Left ventricle myocardium inferior (tissue), 1 donor: ENCODE measurements at regions not wholly inside any gene's neighbourhood (a gene's known extent, or its start where the extent isn't known, plus 50 kb on each side); places are given as distances from the start of the nearest gene placed in this dataset.

Experiments used
- DNase-seq: peaks from one replicate; pipeline ENCODE4 v3.0.0-alpha.2; 2020
- H3K27ac ChIP-seq: fragments of 200-600 bp; replicated peaks from 2 replicates; pipeline ENCODE4 v1.8.0; 2021
- H3K27me3 ChIP-seq: fragments of 200-600 bp; 2 replicates; pipeline ENCODE4 v1.8.0; 2021; ENCODE audit warnings: low read depth
- H3K36me3 ChIP-seq: fragments of 200-600 bp; 2 replicates; pipeline ENCODE4 v1.8.0; 2021
- H3K4me1 ChIP-seq: fragments of 200-600 bp; 2 replicates; pipeline ENCODE4 v1.8.0; 2021
- H3K4me3 ChIP-seq: fragments of 200-600 bp; 2 replicates; pipeline ENCODE4 v1.8.0; 2021; ENCODE audit warnings: mild to moderate bottlenecking, moderate library complexity
- H3K9me3 ChIP-seq: fragments of 200-600 bp; replicated peaks from 2 replicates; pipeline ENCODE4 v1.8.0; 2021
- CTCF ChIP-seq: fragments of 200-600 bp; IDR thresholded peaks from 2 replicates; pipeline ENCODE4 v1.8.0; 2021; ENCODE audit warnings: antibody characterized with exemption, mild to moderate bottlenecking, borderline replicate concordance
- intact Hi-C: fragments of 100-400 bp; cut with micrococcal nuclease; formaldehyde crosslinking; loops from one replicate; pipeline ENCODE4 v1.11.0; 2022
- donor health status: DM: no; HTN: yes; CAD: no; lungs with severe emphysema.

GRCh38 chr3:27617552-27617951, 104.6 kb downstream of the EOMES start:
- DNase-seq, result no peak
- Histone ChIP-seq H3K9me3 (peaks cover 40% of the 10 kb centered on the region), H3K4me3 (no peak overlapping the region), H3K36me3 (no peaks in the 10 kb centered on the region), H3K27ac (no peak overlapping the region), H3K4me1 (no peaks in the 10 kb centered on the region), H3K27me3 (no peaks in the 10 kb centered on the region)
- TF ChIP-seq CTCF, result no peak
- intact Hi-C loops, result no loop called here

DNA sequence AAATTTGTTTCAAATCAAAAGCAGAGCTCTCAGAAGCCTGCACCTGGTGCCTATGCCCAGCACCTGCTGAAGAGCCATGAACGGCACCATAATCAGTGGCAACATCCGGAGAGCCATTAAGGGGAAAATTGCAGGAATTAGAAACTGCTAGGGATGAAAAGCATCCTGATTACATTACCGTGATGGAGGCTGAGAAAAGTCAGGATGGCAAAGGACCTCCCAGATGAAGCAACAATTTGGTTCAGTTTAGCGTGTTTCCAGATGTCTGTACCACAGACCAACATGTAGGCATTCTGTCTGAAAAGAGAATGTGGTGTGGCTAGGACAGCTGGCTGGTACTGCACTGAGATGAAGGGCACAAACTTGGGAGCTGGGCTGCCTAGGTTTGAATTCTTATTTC, 106.1 kb downstream of the EOMES start:
- H3K27me3 ChIP-seq, result no peaks in the 10 kb centered on the region
- H3K4me1 ChIP-seq, result no peaks in the 10 kb centered on the region
- no peak overlapping the region for H3K27ac ChIP-seq
- H3K4me3 ChIP-seq, result no peak overlapping the region
- H3K9me3 ChIP-seq, result peaks cover 37% of the 10 kb centered on the region
- no peak for DNase-seq
- no peak for TF ChIP-seq CTCF
- no peaks in the 10 kb centered on the region for H3K36me3 ChIP-seq
- intact Hi-C loops, result no loop called here

- Histone ChIP-seq H3K4me1 (no peaks in the 10 kb centered on the region), H3K27ac (no peak overlapping the region), H3K9me3 (peaks cover 33% of the 10 kb centered on the region), H3K36me3 (no peaks in the 10 kb centered on the region), H3K4me3 (no peak overlapping the region), H3K27me3 (no peaks in the 10 kb centered on the region)
- intact Hi-C loops, result no loop called here
- DNase-seq, result no peak
- no peak for TF ChIP-seq CTCF
Measured at GRCh38 chr3:27615555-27615954, 106.6 kb downstream of the EOMES start.

- intact Hi-C loops, result no loop called here
- no peak overlapping the region for H3K4me3 ChIP-seq
- peaks cover 33% of the 10 kb centered on the region for H3K9me3 ChIP-seq
- TF ChIP-seq CTCF, result no peak
- H3K4me1 ChIP-seq, result no peaks in the 10 kb centered on the region
- no peak overlapping the region for H3K27ac ChIP-seq
- H3K36me3 ChIP-seq, result no peaks in the 10 kb centered on the region
- no peak for DNase-seq
- H3K27me3 ChIP-seq, result no peaks in the 10 kb centered on the region
Measured at GRCh38 chr3:27614592-27614991, 107.5 kb downstream of the EOMES start.

DNA sequence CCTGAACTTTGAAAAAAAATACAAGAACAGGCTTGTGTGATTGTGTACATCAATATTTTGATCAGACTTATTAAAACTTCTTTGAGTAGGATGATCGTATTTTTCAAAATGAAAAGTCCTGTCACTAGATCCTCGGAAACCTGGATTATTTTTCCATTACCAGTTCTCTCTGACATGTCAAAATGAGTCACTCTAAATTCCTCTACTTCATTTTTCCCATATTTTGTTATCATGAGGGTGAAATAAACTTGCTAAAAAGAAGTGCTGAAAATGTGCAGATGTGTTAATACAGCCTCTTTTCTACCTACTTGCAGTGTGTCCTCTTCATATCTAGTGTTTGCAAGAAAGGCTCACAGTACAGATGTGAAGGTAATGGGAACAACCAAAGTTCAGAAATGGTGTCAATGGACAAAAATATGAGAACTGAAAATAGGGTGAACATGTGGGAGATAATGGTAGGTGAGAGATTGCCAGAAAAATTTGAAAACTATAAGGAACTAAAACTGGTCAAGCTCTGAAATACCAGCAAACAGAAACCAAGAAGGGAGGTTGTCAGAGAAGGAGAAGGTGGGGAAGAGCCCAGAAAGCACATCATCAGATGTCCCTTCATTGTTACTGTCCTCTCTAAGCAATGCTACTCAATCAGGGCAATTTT, 108.2 kb downstream of the EOMES start:
- DNase-seq, result no peak
- H3K9me3 ChIP-seq, result peaks cover 33% of the 10 kb centered on the region
- intact Hi-C loops, result no loop called here
- no peaks in the 10 kb centered on the region for H3K27me3 ChIP-seq
- no peak for TF ChIP-seq CTCF
- no peak overlapping the region for H3K27ac ChIP-seq
- H3K4me3 ChIP-seq, result no peak overlapping the region
- H3K4me1 ChIP-seq, result no peaks in the 10 kb centered on the region
- no peaks in the 10 kb centered on the region for H3K36me3 ChIP-seq
